HepG2 (cell line): ENCODE measurements at regions not wholly inside any gene's neighbourhood (a gene's known extent, or its start where the extent isn't known, plus 50 kb on each side); places are given as distances from the start of the nearest gene placed in this dataset.

Experiments used
- CENPT ChIP-seq: sonication (generic); formaldehyde crosslinking; IDR thresholded peaks from 2 replicates; pipeline ENCODE4 v1.8.0; 2022; ENCODE audit warnings: low read depth, mild to moderate bottlenecking, moderate library complexity, missing genetic modification reagents
- DMAP1 ChIP-seq: IDR thresholded peaks from 2 replicates; pipeline ENCODE4 v1.6.1; 2016
- EEA1 ChIP-seq: sonication (generic); formaldehyde crosslinking; IDR thresholded peaks from 2 replicates; pipeline ENCODE4 v1.5.1; 2020; ENCODE audit warnings: mild to moderate bottlenecking, missing genetic modification reagents, borderline replicate concordance
- GTF3A ChIP-seq: sonication (generic); formaldehyde crosslinking; conservative IDR thresholded peaks from 2 replicates; pipeline ENCODE4 v1.4.0; 2020; ENCODE audit warnings: mild to moderate bottlenecking, missing genetic modification reagents
- HES4 ChIP-seq: sonication (generic); formaldehyde crosslinking; IDR thresholded peaks from 2 replicates; pipeline ENCODE4 v1.9.0; 2021; ENCODE audit warnings: mild to moderate bottlenecking, missing genetic modification reagents, borderline replicate concordance
- JUN ChIP-seq: sonication (generic); formaldehyde crosslinking; IDR thresholded peaks from 2 replicates; pipeline ENCODE4 v1.4.0; 2020; ENCODE audit warnings: mild to moderate bottlenecking, missing genetic modification reagents
- POLR2A ChIP-seq, 2 experiments: IDR thresholded peaks; 2 replicates each; pipeline ENCODE4 v1.6.1; 2011; ENCODE audit warnings: low read depth in 2 of 2, low read length in 2 of 2, mild to moderate bottlenecking in 1 of 2, moderate library complexity in 1 of 2; ENCODE audit not compliant: insufficient read depth in 1 of 2
- RERE ChIP-seq: IDR thresholded peaks from 2 replicates; pipeline ENCODE4 v1.6.1; 2016; ENCODE audit warnings: low read depth, missing genetic modification reagents, missing compliant biosample characterization
- SNAI1 ChIP-seq: sonication (generic); formaldehyde crosslinking; IDR thresholded peaks from 2 replicates; pipeline ENCODE4 v1.5.0; 2020; ENCODE audit warnings: mild to moderate bottlenecking, missing genetic modification reagents, borderline replicate concordance
- SNAPC4 ChIP-seq: sonication (generic); formaldehyde crosslinking; IDR thresholded peaks from 2 replicates; pipeline ENCODE4 v1.4.0; 2020; ENCODE audit warnings: mild to moderate bottlenecking, missing genetic modification reagents
- TEAD3 ChIP-seq: optimal IDR thresholded peaks from 2 replicates; pipeline ENCODE3; 2016; ENCODE audit warnings: borderline replicate concordance
- ZBTB7B ChIP-seq: sonication (generic); formaldehyde crosslinking; IDR thresholded peaks from 2 replicates; pipeline ENCODE4 v1.4.0; 2020; ENCODE audit warnings: missing genetic modification reagents
- ZNF205 ChIP-seq: IDR thresholded peaks from 2 replicates; pipeline ENCODE4 v1.6.1; 2018; ENCODE audit warnings: missing biosample characterization, missing genetic modification reagents
- ZNF337 ChIP-seq: sonication (generic); formaldehyde crosslinking; IDR thresholded peaks from 2 replicates; pipeline ENCODE4 v1.5.1; 2020; ENCODE audit warnings: missing genetic modification reagents, low read depth, mild to moderate bottlenecking, borderline replicate concordance
- TF ChIP-seq, protein P1 (sequence below): sonication (generic); formaldehyde crosslinking; IDR thresholded peaks from 2 replicates; pipeline ENCODE4 v1.4.0; 2020; ENCODE audit warnings: mild to moderate bottlenecking, low read depth, missing genetic modification reagents
- TF ChIP-seq, protein P2 (sequence below): sonication (generic); formaldehyde crosslinking; IDR thresholded peaks from 2 replicates; pipeline ENCODE4 v1.8.0; 2022; ENCODE audit warnings: low read depth, missing genetic modification reagents

DNA sequence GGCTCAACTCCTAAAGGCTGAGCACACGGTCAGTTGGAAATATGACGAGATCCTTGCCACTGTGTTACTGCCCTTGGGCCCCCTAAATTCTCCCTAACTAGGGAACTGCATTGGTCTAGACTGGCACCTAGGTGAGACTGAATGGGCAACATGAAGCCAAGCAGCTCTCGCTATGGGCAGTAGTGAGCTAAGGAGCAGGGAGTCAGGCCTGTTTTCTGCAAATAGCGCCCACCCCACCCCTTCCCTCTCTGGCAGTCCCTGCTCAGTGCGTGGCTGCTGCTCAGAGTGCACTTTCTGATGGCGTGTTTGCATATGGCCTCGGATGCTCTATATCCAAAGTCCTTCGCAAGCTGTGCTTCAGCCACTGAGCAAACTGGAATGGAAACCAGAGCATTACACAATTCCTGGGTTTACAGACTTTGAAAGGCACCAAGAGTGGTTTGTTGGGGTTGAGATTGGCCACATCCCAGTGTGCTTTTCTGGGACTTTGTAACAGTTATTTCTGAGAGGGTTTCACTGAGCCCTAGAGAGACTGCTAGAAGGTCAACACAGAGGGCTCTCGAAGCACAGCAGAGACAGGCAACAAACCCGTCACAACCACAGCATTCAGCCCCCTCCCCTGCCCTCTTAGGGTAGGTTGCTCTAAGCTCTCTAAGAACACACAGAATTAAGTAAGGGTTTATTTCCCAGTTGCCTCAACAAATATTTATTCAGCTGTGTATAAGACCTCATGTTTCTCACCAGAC lies 419.9 kb downstream of the STK39 start (continued):
- TF ChIP-seq ZNF205 (CRISPR knock-in tag) (peak; percentile 96), DMAP1 (CRISPR knock-in tag) (peak; percentile 94), HES4 (CRISPR knock-in tag) (no peak), RERE (CRISPR knock-in tag) (peak; percentile 87), ZBTB7B (CRISPR knock-in tag) (peak; percentile 91), ZNF337 (CRISPR knock-in tag) (peak; percentile 94), SNAPC4 (CRISPR knock-in tag) (peak; percentile 90), GTF3A (CRISPR knock-in tag) (0 out of 2 replicates have a peak, but pooled peaks have one; percentile 91), TEAD3 (peak; percentile 90), CENPT (CRISPR knock-in tag) (0 out of 2 replicates have a peak, but pooled peaks have one; percentile 52), SNAI1 (CRISPR knock-in tag) (no peak), EEA1 (CRISPR knock-in tag) (no peak), POLR2A (IDR thresholded peaks at IDR 0.05; ENCODE audit: insufficient read depth in 1 of 2, low read depth in 2 of 2, low read length in 2 of 2) (peak; percentile 76 to 84), JUN (CRISPR knock-in tag) (peak; percentile 89; the same call in 1 of the 2 replicates)
- TF ChIP-seq, protein P1, sequence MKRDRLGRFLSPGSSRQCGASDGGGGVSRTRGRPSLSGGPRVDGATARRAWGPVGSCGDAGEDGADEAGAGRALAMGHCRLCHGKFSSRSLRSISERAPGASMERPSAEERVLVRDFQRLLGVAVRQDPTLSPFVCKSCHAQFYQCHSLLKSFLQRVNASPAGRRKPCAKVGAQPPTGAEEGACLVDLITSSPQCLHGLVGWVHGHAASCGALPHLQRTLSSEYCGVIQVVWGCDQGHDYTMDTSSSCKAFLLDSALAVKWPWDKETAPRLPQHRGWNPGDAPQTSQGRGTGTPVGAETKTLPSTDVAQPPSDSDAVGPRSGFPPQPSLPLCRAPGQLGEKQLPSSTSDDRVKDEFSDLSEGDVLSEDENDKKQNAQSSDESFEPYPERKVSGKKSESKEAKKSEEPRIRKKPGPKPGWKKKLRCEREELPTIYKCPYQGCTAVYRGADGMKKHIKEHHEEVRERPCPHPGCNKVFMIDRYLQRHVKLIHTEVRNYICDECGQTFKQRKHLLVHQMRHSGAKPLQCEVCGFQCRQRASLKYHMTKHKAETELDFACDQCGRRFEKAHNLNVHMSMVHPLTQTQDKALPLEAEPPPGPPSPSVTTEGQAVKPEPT (CRISPR knock-in tag): peak; percentile 92
- TF ChIP-seq, protein P2, sequence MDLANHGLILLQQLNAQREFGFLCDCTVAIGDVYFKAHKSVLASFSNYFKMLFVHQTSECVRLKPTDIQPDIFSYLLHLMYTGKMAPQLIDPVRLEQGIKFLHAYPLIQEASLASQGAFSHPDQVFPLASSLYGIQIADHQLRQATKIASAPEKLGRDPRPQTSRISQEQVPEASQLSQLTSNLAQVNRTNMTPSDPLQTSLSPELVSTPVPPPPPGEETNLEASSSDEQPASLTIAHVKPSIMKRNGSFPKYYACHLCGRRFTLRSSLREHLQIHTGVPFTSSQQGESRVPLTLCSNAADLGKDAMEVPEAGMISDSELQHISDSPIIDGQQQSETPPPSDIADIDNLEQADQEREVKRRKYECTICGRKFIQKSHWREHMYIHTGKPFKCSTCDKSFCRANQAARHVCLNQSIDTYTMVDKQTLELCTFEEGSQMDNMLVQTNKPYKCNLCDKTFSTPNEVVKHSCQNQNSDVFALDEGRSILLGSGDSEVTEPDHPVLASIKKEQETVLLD (CRISPR knock-in tag): no peak
